Retinal pigment epithelial cell (primary cell): ENCODE measurements at regions not wholly inside any gene's neighbourhood (a gene's known extent, or its start where the extent isn't known, plus 50 kb on each side); places are given as distances from the start of the nearest gene placed in this dataset.

Experiments
- DNase-seq: peaks from one replicate; pipeline ENCODE4 v3.0.0-alpha.2; 2010; ENCODE audit warnings: low read depth
- H3K4me3 ChIP-seq: 2 replicates; pipeline ENCODE4 v1.5.1; 2011; ENCODE audit warnings: mild to moderate bottlenecking, low read length, control low read depth, moderate library complexity
- TF ChIP-seq, protein P1 (sequence below): conservative IDR thresholded peaks from 2 replicates; pipeline ENCODE4 v1.5.1; 2011; ENCODE audit warnings: low read depth, low read length, control low read depth, inconsistent platforms

DNA sequence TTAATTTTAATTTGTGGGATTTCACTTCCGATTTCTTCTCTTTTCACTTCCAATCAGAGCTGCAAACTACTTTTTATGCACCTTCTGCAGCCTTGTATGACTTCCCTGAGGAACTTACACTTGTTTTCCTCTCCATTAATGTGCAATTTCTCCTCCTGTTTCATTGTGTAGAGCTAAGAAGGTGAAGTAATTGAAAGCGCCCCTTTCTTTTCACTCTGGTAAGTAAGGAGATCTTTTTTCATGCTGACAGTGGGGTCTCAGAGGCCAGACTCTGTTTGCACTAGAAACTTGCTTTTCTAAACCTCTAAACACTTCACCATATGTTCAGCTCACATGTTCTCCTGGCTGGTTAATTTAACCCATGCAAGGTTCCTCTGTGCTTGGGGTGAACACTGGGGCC lies 117.0 kb downstream of the FANCF start:
- H3K4me3 ChIP-seq: no peak overlapping the region
- TF ChIP-seq, protein P1, sequence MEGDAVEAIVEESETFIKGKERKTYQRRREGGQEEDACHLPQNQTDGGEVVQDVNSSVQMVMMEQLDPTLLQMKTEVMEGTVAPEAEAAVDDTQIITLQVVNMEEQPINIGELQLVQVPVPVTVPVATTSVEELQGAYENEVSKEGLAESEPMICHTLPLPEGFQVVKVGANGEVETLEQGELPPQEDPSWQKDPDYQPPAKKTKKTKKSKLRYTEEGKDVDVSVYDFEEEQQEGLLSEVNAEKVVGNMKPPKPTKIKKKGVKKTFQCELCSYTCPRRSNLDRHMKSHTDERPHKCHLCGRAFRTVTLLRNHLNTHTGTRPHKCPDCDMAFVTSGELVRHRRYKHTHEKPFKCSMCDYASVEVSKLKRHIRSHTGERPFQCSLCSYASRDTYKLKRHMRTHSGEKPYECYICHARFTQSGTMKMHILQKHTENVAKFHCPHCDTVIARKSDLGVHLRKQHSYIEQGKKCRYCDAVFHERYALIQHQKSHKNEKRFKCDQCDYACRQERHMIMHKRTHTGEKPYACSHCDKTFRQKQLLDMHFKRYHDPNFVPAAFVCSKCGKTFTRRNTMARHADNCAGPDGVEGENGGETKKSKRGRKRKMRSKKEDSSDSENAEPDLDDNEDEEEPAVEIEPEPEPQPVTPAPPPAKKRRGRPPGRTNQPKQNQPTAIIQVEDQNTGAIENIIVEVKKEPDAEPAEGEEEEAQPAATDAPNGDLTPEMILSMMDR: no peak
- no peak for DNase-seq

GRCh38 chr11:22497474-22497873 lies 128.1 kb downstream of the FANCF start:
- DNase-seq: no peak
- TF ChIP-seq, protein P1: no peak
- no peak overlapping the region for H3K4me3 ChIP-seq

DNA sequence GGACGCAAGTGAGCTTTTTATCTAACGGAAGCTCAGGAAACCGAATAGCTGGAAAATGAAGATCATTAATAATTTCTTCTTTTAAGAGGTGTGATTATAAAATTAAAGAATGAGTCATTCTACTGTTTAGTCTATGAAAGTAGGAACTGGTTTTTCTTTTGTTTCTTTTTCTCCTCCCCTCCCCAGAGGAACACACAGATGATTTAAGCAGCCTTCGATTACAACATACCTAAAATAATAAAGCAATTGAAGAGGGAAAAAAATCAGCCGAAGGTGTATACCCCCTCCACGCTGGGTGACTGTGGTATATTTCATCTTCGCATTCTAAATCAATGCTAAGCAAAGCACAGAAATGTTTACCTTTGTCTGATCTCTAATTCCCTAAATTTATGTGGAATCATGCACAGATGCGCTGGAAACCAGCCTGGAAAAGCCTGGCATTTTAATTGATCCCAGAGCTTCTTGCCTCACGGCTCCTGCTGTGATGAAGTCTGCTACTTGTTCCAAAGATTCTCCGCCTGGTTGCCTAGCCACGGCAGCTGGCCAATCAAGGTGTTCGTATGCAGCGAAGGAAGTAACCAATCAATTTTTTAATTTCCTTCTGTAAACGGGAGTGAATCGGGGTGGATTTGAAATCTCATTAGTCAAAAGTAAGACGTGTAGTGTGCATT lies 133.9 kb downstream of the FANCF start:
- DNase-seq: no peak
- H3K4me3 ChIP-seq: no peak overlapping the region
- TF ChIP-seq, protein P1: no peak

GRCh38 chr11:22479971-22480720 lies 142.0 kb downstream of the SLC17A6 start:
- no peak overlapping the region for H3K4me3 ChIP-seq
- TF ChIP-seq, protein P1: no peak
- no peak for DNase-seq

DNA sequence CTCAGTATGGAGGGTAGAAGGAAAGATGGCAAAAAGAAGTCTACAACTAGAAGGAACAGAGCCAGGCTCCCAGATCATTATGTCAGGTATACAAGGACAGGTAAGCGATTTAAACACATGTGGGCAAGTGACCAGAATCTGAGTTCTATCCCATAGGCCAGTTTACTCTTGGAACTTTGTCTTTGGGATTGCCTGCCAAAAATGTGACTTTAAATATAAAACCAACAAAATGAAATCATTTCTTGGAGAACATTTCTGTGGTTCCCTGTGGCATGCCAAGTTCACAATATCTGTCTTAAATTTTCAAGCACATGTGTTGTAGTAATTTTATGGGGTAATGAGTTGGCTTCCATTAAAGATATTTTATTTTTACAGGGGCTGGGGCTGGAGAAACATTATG lies 141.0 kb downstream of the SLC17A6 start:
- TF ChIP-seq, protein P1: no peak
- H3K4me3 ChIP-seq: no peak overlapping the region
- DNase-seq: no peak

DNA sequence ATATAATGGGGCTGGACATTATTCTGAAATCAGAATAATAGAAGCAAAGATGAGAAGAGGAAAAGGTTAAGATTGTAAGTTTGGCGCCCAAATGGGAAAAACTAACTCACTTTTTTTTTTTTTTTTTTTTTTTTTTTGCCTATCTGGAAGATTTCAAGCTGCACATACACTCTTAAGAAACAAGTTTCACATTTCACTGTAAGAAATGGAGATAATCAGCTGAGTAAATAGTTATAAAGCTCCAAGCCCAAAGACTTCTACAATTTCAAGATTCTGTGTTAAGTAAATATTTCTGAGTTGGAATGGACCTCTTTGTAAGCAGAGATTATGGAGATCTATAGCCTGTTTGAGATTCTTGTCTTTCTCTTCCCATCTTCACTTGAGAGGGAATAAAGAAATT lies 140.0 kb downstream of the SLC17A6 start:
- TF ChIP-seq, protein P1: no peak
- H3K4me3 ChIP-seq: no peak overlapping the region
- no peak for DNase-seq

GRCh38 chr11:22477312-22477711 lies 139.1 kb downstream of the SLC17A6 start:
- TF ChIP-seq, protein P1: no peak
- no peak overlapping the region for H3K4me3 ChIP-seq
- no peak for DNase-seq
